Naive thymus-derived CD4-positive, alpha-beta T cell (primary cell): ENCODE measurements at regions not wholly inside any gene's neighbourhood (a gene's known extent, or its start where the extent isn't known, plus 50 kb on each side); places are given as distances from the start of the nearest gene placed in this dataset.
"Not testable (repeated sequence)": the region's sequence is repeated elsewhere in the genome, so short reads cannot be mapped to it uniquely, and the experiment has no call there.

Source experiments
- ATAC-seq: fragments of 150-1000 bp; cut with Tn5 transposase; 2 replicates; pipeline ENCODE4 v1.10.0; 2021; ENCODE audit warnings: mild to moderate bottlenecking, moderate library complexity
- CTCF ChIA-PET: fragments of 350-600 bp; sonication (Branson Sonifier 250); formaldehyde crosslinking; loops from one replicate; lab custom pipeline; 2021; ENCODE audit warnings: antibody characterized with exemption; lab: Charles Lee
- POLR2A ChIA-PET: fragments of 350-600 bp; sonication (Branson Sonifier 250); formaldehyde crosslinking; loops from one replicate; lab custom pipeline; 2021; ENCODE audit warnings: antibody characterized with exemption, inconsistent platforms; lab: Charles Lee
- DNase-seq, 9 donors: peaks; one replicate each; pipeline versions ENCODE4 v3.0.0 to v3.0.0-alpha.2; 2020 to 2022; ENCODE audit warnings: mixed read lengths in 1 of 9
- H3K27ac ChIP-seq: one replicate; pipeline ENCODE4 v1.7.0; 2013; ENCODE audit warnings: mild to moderate bottlenecking, low read depth, low read length, moderate library complexity
- H3K27me3 ChIP-seq, 2 donors: one replicate each; pipeline ENCODE4 v1.7.0; 2013; ENCODE audit warnings: low read length in 2 of 2, mild to moderate bottlenecking in 2 of 2, moderate library complexity in 2 of 2; ENCODE audit not compliant: control insufficient read depth in 2 of 2, insufficient read depth in 2 of 2
- H3K36me3 ChIP-seq, 3 experiments: 1 replicate in 2 of 3; 2 replicates in 1 of 3; pipeline ENCODE4 v1.7.0; 2013; ENCODE audit warnings: low read length in 3 of 3, mild to moderate bottlenecking in 3 of 3, moderate library complexity in 1 of 3; ENCODE audit not compliant: insufficient read depth in 3 of 3, control insufficient read depth in 2 of 3
- H3K4me1 ChIP-seq, 2 donors: one replicate each; pipeline ENCODE4 v1.7.0; 2013; ENCODE audit warnings: low read length in 2 of 2, mild to moderate bottlenecking in 2 of 2, moderate library complexity in 1 of 2; ENCODE audit not compliant: control insufficient read depth in 2 of 2, insufficient read depth in 2 of 2
- H3K4me3 ChIP-seq: 2 replicates; pipeline ENCODE4 v1.7.0; 2013; ENCODE audit warnings: mild to moderate bottlenecking, low read length
- H3K9me3 ChIP-seq, 3 experiments: 1 replicate in 2 of 3; 2 replicates in 1 of 3; pipeline ENCODE4 v1.7.0; 2013; ENCODE audit warnings: low read length in 3 of 3; ENCODE audit not compliant: control insufficient read depth in 2 of 3
- H3K27ac Mint-ChIP-seq, 9 donors: one replicate each; pipeline ENCODE4 v1.8.0; 2020 to 2022; ENCODE audit warnings: mixed read lengths in 9 of 9, mild to moderate bottlenecking in 8 of 9, moderate library complexity in 5 of 9, inconsistent platforms in 2 of 9
- H3K27me3 Mint-ChIP-seq, 5 donors: one replicate each; pipeline ENCODE4 v1.8.0; 2021 to 2022; ENCODE audit warnings: mixed read lengths in 5 of 5, mild to moderate bottlenecking in 1 of 5
- H3K36me3 Mint-ChIP-seq, 5 donors: one replicate each; pipeline ENCODE4 v1.8.0; 2020 to 2022; ENCODE audit warnings: mixed read lengths in 5 of 5, mild to moderate bottlenecking in 3 of 5, inconsistent platforms in 1 of 5
- H3K4me1 Mint-ChIP-seq, 7 donors: one replicate each; pipeline ENCODE4 v1.8.0; 2020 to 2022; ENCODE audit warnings: mixed read lengths in 7 of 7, mild to moderate bottlenecking in 3 of 7, inconsistent platforms in 1 of 7
- H3K4me3 Mint-ChIP-seq, 10 donors: one replicate each; pipeline ENCODE4 v1.8.0; 2020 to 2022; ENCODE audit warnings: mild to moderate bottlenecking in 10 of 10, mixed read lengths in 10 of 10, moderate library complexity in 6 of 10, inconsistent platforms in 2 of 10
- H3K9me3 Mint-ChIP-seq, 11 donors: one replicate each; pipeline ENCODE4 v1.8.0; 2020 to 2022; ENCODE audit warnings: mixed read lengths in 11 of 11, mild to moderate bottlenecking in 4 of 11, inconsistent platforms in 1 of 11, moderate library complexity in 1 of 11
- intact Hi-C, 2 donors: fragments of 100-400 bp; cut with micrococcal nuclease; formaldehyde crosslinking; loops; one replicate each; pipeline ENCODE4 v1.15.1; 2023

DNA sequence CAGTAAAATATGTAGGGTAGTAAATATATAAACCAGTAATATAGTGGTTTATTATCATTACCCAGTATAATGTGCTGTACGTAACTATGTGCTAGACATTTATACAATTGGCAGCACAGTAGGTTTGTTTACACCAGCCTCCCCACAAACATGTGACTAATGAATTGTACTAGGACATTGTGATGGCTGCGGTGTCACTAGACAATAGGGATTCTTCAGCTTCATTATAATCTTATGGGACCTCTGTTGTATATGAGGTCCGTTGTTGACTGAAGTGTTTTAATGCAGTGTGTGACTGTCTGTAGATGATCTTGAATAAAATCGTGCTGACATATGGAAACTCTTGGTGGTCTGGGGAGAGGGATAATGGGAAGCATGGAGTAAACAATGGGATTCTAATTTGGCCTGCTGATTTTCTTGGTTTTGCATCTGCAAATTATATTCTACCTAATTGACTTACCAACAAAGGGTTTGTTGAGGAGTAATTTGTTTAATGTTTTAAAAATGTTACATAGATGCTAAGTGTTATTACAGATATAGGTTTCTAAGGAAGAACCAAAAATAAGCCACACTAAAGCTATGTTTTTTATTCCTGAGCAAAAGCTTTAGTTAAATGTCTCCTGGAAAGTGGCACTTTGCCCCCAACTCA, 496.5 kb upstream of the TBL1XR1 start:
- Histone ChIP-seq H3K4me1 (no peaks in the 10 kb centered on the region), H3K27ac (no peak overlapping the region), H3K36me3 (no peaks in the 10 kb centered on the region), H3K9me3 (no peaks in the 10 kb centered on the region), H3K4me3 (no peak overlapping the region), H3K27me3 (no peaks in the 10 kb centered on the region)
- H3K4me3 Mint-ChIP-seq, result no peak overlapping the region
- ATAC-seq (no peak), DNase-seq (no peak)
- H3K27ac Mint-ChIP-seq, result no peak overlapping the region
- H3K4me1 Mint-ChIP-seq, result peaks cover 3 to 13% (median 12%) of the 10 kb centered on the region in 7 donors
- H3K27me3 Mint-ChIP-seq, result no peaks in the 10 kb centered on the region
- no peaks in the 10 kb centered on the region for H3K36me3 Mint-ChIP-seq
- ChIA-PET POLR2A (no interaction called here), CTCF (no interaction called here)
- intact Hi-C loops, result no loop called here
- peaks cover 0 to 8% (median 0%) of the 10 kb centered on the region in 11 donors for H3K9me3 Mint-ChIP-seq

DNA sequence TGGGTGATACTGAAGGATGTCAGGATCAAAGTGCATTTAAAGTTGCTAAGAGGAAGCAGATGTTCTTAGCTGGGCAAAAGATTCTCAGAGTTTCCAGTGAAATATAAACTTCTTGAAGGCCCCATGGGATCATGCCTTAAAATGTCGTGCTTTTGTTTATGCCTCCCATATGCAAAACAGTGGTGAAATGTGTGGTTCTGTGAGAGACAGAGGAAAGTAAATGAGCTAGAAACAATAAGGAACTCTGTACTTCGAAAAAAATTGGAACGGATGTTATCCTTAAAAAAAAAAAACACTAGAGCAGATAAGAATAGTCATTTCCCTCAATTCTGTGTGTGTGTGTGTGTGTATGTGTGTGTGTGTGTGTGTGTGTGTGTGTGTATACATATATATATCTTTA, 497.0 kb upstream of the TBL1XR1 start:
- no peaks in the 10 kb centered on the region for H3K36me3 ChIP-seq
- DNase-seq (no peak), ATAC-seq (no peak)
- ChIA-PET CTCF (no interaction called here), POLR2A (no interaction called here)
- Mint-ChIP-seq H3K4me1 (peaks cover 3 to 13% (median 12%) of the 10 kb centered on the region in 7 donors), H3K4me3 (no peak overlapping the region), H3K36me3 (no peaks in the 10 kb centered on the region), H3K27me3 (no peaks in the 10 kb centered on the region), H3K27ac (peak overlapping the region in 1 of 9 donors; percentile 10), H3K9me3 (peaks cover 0 to 8% (median 0%) of the 10 kb centered on the region in 11 donors)
- H3K4me1 ChIP-seq, result no peaks in the 10 kb centered on the region
- H3K9me3 ChIP-seq, result no peaks in the 10 kb centered on the region
- no peaks in the 10 kb centered on the region for H3K27me3 ChIP-seq
- no peak overlapping the region for H3K4me3 ChIP-seq
- intact Hi-C loops, result no loop called here
- no peak overlapping the region for H3K27ac ChIP-seq

DNA sequence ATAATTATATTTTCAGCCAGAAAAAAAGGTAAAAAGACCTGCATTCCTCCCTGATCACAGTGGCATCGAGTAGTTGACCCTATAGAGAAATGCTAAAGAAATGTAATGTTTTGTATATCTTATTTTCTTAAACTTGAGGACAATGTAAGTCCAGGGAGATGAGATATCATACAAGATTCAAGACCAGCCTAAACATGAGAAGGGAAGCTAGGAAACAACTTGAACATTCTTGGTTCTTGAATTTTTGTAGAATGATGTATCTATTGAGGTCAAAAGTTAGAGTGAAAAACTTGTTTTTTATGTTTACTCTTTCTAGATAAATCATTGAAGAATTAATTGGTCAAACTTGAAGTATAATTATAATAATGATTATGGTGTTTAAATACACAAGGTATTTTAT, 497.7 kb upstream of the TBL1XR1 start:
- Histone ChIP-seq H3K36me3 (no peaks in the 10 kb centered on the region), H3K27ac (no peak overlapping the region), H3K4me3 (no peak overlapping the region), H3K4me1 (no peaks in the 10 kb centered on the region), H3K9me3 (no peaks in the 10 kb centered on the region), H3K27me3 (no peaks in the 10 kb centered on the region)
- H3K27ac Mint-ChIP-seq, result no peak overlapping the region
- no peaks in the 10 kb centered on the region for H3K27me3 Mint-ChIP-seq
- H3K4me1 Mint-ChIP-seq, result peaks cover 3 to 13% (median 12%) of the 10 kb centered on the region in 7 donors
- ChIA-PET CTCF (no interaction called here), POLR2A (no interaction called here)
- peaks cover 0 to 8% (median 0%) of the 10 kb centered on the region in 11 donors for H3K9me3 Mint-ChIP-seq
- no peaks in the 10 kb centered on the region for H3K36me3 Mint-ChIP-seq
- ATAC-seq (no peak), DNase-seq (no peak)
- no peak overlapping the region for H3K4me3 Mint-ChIP-seq
- intact Hi-C loops, result no loop called here

DNA sequence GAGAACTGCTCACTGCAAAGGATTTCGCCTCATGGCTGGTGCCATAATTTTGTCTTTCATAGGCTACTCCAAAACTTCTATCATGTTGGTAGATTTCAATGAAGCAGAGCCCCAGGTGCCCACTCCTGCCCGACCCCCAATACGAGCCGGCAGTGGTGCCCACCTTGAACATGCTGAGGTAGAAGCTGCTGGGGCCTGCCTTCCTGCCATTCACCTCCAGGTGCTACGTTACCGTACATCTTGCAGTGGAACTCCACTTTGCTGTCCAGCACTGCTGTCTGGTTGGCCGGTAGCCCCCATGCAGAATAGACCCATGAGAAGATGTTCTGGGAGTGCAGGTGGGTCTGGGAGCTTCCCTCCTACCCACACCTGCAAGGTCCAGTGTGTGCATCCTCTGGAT, 502.8 kb upstream of the TBL1XR1 start:
- Mint-ChIP-seq H3K27ac (no peak overlapping the region), H3K4me3 (no peak overlapping the region), H3K36me3 (no peaks in the 10 kb centered on the region), H3K4me1 (peaks cover 0 to 5% (median 0%) of the 10 kb centered on the region in 7 donors), H3K27me3 (no peaks in the 10 kb centered on the region), H3K9me3 (peaks cover 0 to 11% (median 0%) of the 10 kb centered on the region in 11 donors)
- ATAC-seq, result no peak
- H3K9me3 ChIP-seq, result no peaks in the 10 kb centered on the region
- POLR2A ChIA-PET, result no interaction called here
- no peaks in the 10 kb centered on the region for H3K27me3 ChIP-seq
- intact Hi-C loops, result no loop called here
- no peaks in the 10 kb centered on the region for H3K36me3 ChIP-seq
- CTCF ChIA-PET, result no interaction called here
- DNase-seq, result no peak
- H3K4me3 ChIP-seq, result no peak overlapping the region
- H3K4me1 ChIP-seq, result no peaks in the 10 kb centered on the region
- H3K27ac ChIP-seq, result no peak overlapping the region

DNA sequence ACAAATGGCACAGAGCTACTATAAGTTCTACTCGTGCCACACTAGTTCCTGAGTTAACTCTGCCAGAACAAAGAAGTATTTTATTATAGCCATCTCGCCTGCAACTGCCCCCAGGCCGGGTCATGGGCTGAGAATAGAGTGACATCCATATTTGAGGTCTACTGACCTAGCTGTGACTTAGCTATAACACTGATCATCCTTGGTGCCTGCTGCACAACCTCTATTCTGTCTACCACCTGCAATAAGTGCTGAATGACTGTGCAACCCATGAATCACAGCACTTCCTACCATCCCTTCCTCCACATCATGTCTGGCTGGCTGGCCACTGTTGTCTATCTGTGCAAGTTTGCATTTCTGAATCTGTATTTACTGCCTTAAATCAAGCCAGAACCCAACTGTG, 506.5 kb upstream of the TBL1XR1 start:
- Histone ChIP-seq H3K4me1 (no peaks in the 10 kb centered on the region), H3K27ac (no peak overlapping the region), H3K27me3 (no peaks in the 10 kb centered on the region), H3K9me3 (no peaks in the 10 kb centered on the region), H3K4me3 (no peak overlapping the region), H3K36me3 (no peaks in the 10 kb centered on the region)
- ATAC-seq, result no peak
- intact Hi-C loops, result no loop called here
- peaks cover 0 to 8% (median 0%) of the 10 kb centered on the region in 11 donors for H3K9me3 Mint-ChIP-seq
- ChIA-PET POLR2A (no interaction called here), CTCF (interaction anchor here (0.7 kb wide), 1 partner anchor 12 kb away, joined by 3 read pairs; no protein-coding TSS in a partner anchor)
- DNase-seq, result no peak
- no peaks in the 10 kb centered on the region for H3K36me3 Mint-ChIP-seq
- H3K4me1 Mint-ChIP-seq, result no peaks in the 10 kb centered on the region
- no peak overlapping the region for H3K27ac Mint-ChIP-seq
- no peak overlapping the region for H3K4me3 Mint-ChIP-seq
- no peaks in the 10 kb centered on the region for H3K27me3 Mint-ChIP-seq

DNA sequence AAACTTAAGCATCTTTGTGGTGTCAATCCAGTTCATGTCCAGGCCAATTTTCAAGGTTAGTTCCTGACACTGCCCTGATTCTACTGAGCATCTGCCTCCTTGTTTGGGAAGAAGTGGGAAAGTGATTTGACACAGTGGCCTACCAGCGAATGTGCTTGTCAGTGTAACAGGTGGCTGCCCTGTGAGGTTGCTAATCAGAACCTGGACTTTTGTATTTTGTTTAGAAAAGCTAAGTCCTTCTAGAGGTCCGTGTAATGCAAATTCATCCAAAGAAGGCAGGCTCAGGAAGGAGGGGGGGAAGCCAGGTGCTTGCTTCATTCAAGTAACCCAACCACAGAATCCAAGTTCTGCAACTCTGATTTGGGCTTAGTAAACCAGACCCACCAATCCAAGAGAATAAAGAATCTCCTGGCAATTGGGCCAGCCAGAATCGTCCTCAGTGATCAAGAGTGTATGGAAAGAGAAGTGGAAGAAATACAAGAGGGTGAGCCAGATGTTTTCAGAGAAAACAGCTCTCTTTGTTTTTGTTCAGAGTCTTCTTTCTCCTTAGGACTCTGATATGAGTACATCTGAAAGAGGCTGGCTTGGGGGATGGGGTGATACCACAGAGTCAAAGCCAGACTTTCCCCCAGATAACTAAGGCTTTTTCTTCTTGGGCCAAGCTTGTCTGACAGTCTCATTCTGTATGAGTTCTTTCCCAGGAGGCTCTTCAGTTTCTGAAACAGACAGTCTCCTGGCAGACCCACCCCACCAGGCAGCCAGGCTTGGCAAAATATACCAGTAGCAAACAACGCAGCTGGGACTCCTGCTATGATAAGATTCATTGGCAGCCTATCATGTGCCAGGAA, 508.9 kb upstream of the TBL1XR1 start:
- no peaks in the 10 kb centered on the region for H3K27me3 ChIP-seq
- no peaks in the 10 kb centered on the region for H3K36me3 Mint-ChIP-seq
- no peaks in the 10 kb centered on the region for H3K27me3 Mint-ChIP-seq
- no peak overlapping the region for H3K27ac Mint-ChIP-seq
- H3K27ac ChIP-seq, result no peak overlapping the region
- no peak overlapping the region for H3K4me3 Mint-ChIP-seq
- DNase-seq (no peak), ATAC-seq (no peak)
- CTCF ChIA-PET, result no interaction called here
- H3K9me3 ChIP-seq, result no peaks in the 10 kb centered on the region
- intact Hi-C loops, result no loop called here
- peaks cover 0 to 10% (median 0%) of the 10 kb centered on the region in 11 donors for H3K9me3 Mint-ChIP-seq
- POLR2A ChIA-PET, result no interaction called here
- H3K4me1 Mint-ChIP-seq, result no peaks in the 10 kb centered on the region
- no peaks in the 10 kb centered on the region for H3K36me3 ChIP-seq
- H3K4me1 ChIP-seq, result no peaks in the 10 kb centered on the region
- H3K4me3 ChIP-seq, result no peak overlapping the region

DNA sequence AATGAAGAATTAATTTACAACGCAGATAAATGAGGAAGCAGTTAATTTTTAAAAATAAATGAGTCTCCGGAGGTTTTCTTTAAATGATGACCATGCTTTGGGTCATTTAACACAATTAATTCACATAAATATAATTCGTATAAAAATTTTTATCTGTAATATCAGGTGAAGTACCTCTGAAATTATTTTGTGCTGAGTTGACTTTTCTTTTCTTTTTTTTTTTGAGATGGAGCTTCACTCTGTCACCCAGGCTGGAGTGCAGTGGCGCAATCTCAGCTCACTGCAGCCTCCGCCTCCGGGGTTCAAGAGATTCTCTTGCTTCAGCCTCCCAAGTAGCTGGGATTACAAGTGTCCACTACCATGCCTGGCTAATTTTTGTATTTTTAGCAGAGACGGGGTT, 512.2 kb upstream of the TBL1XR1 start:
- CTCF ChIA-PET, H3K36me3 Mint-ChIP-seq, H3K4me3 ChIP-seq, DNase-seq, H3K9me3 Mint-ChIP-seq, ATAC-seq, H3K4me1 ChIP-seq, H3K4me1 Mint-ChIP-seq, H3K9me3 ChIP-seq, intact Hi-C loops, H3K36me3 ChIP-seq, POLR2A ChIA-PET, H3K27ac Mint-ChIP-seq, H3K27me3 ChIP-seq, H3K27ac ChIP-seq, H3K27me3 Mint-ChIP-seq, H3K4me3 Mint-ChIP-seq: not testable (repeated sequence)
